ENCODE measurements at regions not wholly inside any gene's neighbourhood (a gene's known extent, or its start where the extent isn't known, plus 50 kb on each side); places are given as distances from the start of the nearest gene placed in this dataset.

DNA sequence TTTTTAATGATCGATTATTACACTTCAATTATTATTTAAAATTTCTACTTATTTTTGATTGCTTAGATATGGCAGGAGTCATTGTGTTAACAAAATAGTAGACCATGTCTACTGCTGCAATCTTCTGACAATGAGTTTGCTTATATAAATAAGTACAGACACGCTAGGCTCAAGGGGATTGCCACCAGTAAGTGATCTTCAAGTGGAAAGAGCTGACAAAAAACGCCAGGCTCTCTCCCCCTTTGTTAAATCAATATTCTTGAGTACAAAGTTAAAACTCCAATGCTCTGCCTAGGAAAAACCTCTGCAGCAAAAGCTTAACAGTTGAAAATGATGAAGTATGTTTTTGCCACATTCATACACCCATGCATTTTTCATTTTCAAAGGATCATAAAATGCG lies 738.1 kb downstream of the HDGFL1 start (continued):
- TF ChIP-seq ZNF468 (CRISPR knock-in tag; IDR thresholded peaks at IDR 0.05) (no peak), SMARCC2 (IDR thresholded peaks at IDR 0.05) (no peak), MXD3 (CRISPR knock-in tag; IDR thresholded peaks at IDR 0.05) (no peak), GABPB1 (CRISPR knock-in tag; IDR thresholded peaks at IDR 0.05) (no peak), ZKSCAN5 (CRISPR knock-in tag; IDR thresholded peaks at IDR 0.05) (no peak), ZNF547 (CRISPR knock-in tag; IDR thresholded peaks at IDR 0.05) (no peak)
- TF ChIP-seq, protein P1, sequence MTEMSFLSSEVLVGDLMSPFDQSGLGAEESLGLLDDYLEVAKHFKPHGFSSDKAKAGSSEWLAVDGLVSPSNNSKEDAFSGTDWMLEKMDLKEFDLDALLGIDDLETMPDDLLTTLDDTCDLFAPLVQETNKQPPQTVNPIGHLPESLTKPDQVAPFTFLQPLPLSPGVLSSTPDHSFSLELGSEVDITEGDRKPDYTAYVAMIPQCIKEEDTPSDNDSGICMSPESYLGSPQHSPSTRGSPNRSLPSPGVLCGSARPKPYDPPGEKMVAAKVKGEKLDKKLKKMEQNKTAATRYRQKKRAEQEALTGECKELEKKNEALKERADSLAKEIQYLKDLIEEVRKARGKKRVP (CRISPR knock-in tag; IDR thresholded peaks at IDR 0.05) = no peak
- TF ChIP-seq, protein P2, sequence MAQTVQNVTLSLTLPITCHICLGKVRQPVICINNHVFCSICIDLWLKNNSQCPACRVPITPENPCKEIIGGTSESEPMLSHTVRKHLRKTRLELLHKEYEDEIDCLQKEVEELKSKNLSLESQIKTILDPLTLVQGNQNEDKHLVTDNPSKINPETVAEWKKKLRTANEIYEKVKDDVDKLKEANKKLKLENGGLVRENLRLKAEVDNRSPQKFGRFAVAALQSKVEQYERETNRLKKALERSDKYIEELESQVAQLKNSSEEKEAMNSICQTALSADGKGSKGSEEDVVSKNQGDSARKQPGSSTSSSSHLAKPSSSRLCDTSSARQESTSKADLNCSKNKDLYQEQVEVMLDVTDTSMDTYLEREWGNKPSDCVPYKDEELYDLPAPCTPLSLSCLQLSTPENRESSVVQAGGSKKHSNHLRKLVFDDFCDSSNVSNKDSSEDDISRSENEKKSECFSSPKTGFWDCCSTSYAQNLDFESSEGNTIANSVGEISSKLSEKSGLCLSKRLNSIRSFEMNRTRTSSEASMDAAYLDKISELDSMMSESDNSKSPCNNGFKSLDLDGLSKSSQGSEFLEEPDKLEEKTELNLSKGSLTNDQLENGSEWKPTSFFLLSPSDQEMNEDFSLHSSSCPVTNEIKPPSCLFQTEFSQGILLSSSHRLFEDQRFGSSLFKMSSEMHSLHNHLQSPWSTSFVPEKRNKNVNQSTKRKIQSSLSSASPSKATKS (CRISPR knock-in tag; IDR thresholded peaks at IDR 0.05) = no peak

DNA sequence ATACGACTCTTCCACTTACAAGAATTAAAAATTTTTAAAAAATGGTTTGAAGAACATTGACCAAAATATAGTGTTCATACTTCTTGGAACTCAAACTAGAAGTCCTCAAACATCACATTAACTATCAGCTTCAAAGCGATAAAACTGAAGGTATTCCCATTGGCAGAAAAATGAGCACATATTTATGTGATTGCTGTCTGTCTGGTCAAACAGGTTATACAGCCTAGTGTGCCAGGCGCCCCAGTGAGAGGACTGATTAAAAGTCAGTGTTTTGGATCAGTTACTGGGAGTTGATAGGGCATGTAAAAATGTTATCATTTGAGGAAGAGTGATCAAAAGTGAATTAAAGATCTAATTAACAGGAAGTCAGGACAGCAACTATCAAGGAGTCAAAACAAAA lies 738.8 kb downstream of the HDGFL1 start:
- WGBS (ENCODE audit: low lambda C conversion rate) = 6% methylated on average over 3 of the region's 3 CpGs
- H3K79me2 ChIP-seq (ENCODE audit: insufficient read depth, low read length) = no peaks in the 10 kb centered on the region
- no peak overlapping the region for H2AFZ ChIP-seq (ENCODE audit: low read length)
- ATAC-seq (no peak), DNase-seq (ENCODE audit: low spot score) (no peak), FAIRE-seq (no peak)
- H3K4me3 ChIP-seq (replicated peaks in 1 of 3; ENCODE audit: insufficient read depth in 1 of 3, low read depth in 2 of 3, low read length in 3 of 3) = no peak overlapping the region
- no peaks in the 10 kb centered on the region for H3K36me3 ChIP-seq (replicated peaks in 1 of 2; ENCODE audit: control insufficient read depth in 1 of 2, insufficient read depth in 2 of 2, low read length in 2 of 2)
- no peaks in the 10 kb centered on the region for H3K27me3 ChIP-seq (ENCODE audit: control insufficient read depth in 1 of 2, insufficient read depth in 2 of 2, low read length in 2 of 2)
- H3K4me1 ChIP-seq (ENCODE audit: insufficient read depth, low read length) = no peaks in the 10 kb centered on the region
- intact Hi-C loops (cut with micrococcal nuclease; ENCODE audit: unreplicated experiment) = no loop called here
- no peaks in the 10 kb centered on the region for H4K20me1 ChIP-seq (ENCODE audit: insufficient read depth, low read length)
- H3K4me2 ChIP-seq (ENCODE audit: low read depth, low read length) = no peak overlapping the region
- H3K9me3 ChIP-seq (ENCODE audit: low read length) = peaks cover 94% of the 10 kb centered on the region
- in situ Hi-C loops (cut with HindIII; ENCODE audit: extremely low pct_ligation_motif_present, low pct_unique_long_range_greater_than_20kb) = no loop called here
- ChIA-PET POLR2A (no interaction called here), CTCF (ENCODE audit: low intra/inter-chr PET ratio, low total read pairs) (no interaction called here)
- no peak overlapping the region for H3K27ac ChIP-seq (ENCODE audit: extremely low read length, insufficient read depth, low read length)
- no peak overlapping the region for H3K9ac ChIP-seq (ENCODE audit: insufficient read depth, low read depth, low read length)
- no TSS peak for BruUV-seq (replicated peaks)
- TF ChIP-seq XBP1 (CRISPR knock-in tag; IDR thresholded peaks at IDR 0.05) = no peak
- TF ChIP-seq ETV6 (CRISPR knock-in tag; conservative IDR thresholded peaks at IDR 0.05) = no peak
- no peak for TF ChIP-seq ARNT (IDR thresholded peaks at IDR 0.05)
- TF ChIP-seq ZNF737 (CRISPR knock-in tag; IDR thresholded peaks at IDR 0.05; ENCODE audit: borderline replicate concordance) = no peak
- no peak for TF ChIP-seq SMYD3 (CRISPR knock-in tag; IDR thresholded peaks at IDR 0.05)
- TF ChIP-seq, protein P3, sequence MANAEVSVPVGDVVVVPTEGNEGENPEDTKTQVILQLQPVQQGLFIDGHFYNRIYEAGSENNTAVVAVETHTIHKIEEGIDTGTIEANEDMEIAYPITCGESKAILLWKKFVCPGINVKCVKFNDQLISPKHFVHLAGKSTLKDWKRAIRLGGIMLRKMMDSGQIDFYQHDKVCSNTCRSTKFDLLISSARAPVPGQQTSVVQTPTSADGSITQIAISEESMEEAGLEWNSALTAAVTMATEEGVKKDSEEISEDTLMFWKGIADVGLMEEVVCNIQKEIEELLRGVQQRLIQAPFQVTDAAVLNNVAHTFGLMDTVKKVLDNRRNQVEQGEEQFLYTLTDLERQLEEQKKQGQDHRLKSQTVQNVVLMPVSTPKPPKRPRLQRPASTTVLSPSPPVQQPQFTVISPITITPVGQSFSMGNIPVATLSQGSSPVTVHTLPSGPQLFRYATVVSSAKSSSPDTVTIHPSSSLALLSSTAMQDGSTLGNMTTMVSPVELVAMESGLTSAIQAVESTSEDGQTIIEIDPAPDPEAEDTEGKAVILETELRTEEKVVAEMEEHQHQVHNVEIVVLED (CRISPR knock-in tag; IDR thresholded peaks at IDR 0.05; ENCODE audit: borderline replicate concordance) = no peak
- no peak for TF ChIP-seq ZNF562 (CRISPR knock-in tag; IDR thresholded peaks at IDR 0.05; ENCODE audit: borderline replicate concordance)
- no peak for TF ChIP-seq FOXA1 (IDR thresholded peaks at IDR 0.05)
- no peak for TF ChIP-seq FOXA1 (CRISPR knock-in tag; IDR thresholded peaks at IDR 0.05)
- no peak for TF ChIP-seq ZNF143 (CRISPR knock-in tag; IDR thresholded peaks at IDR 0.05)
- TF ChIP-seq ZNF530 (CRISPR knock-in tag; IDR thresholded peaks at IDR 0.05; ENCODE audit: low read depth) = no peak
- TF ChIP-seq ZNF225 (CRISPR knock-in tag; IDR thresholded peaks at IDR 0.05) = no peak

Data from HepG2 (cell line).